HG02759 (cell line): ENCODE measurements at regions not wholly inside any gene's neighbourhood (a gene's known extent, or its start where the extent isn't known, plus 50 kb on each side); places are given as distances from the start of the nearest gene placed in this dataset.
"Not testable (repeated sequence)": the region's sequence is repeated elsewhere in the genome, so short reads cannot be mapped to it uniquely, and the experiment has no call there.

Experiments
- ATAC-seq: cut with Tn5 transposase; IDR thresholded peaks from one replicate; pipeline ENCODE4 v1.9.1; 2021; ENCODE audit warnings: mild to moderate bottlenecking, moderate library complexity; ENCODE audit not compliant: unreplicated experiment

- no peak for ATAC-seq
These were observed 244.9 kb downstream of the SEMA3D start for GRCh38 chr7:84941936-84942335.

- no peak for ATAC-seq
These were observed 245.6 kb downstream of the SEMA3D start for GRCh38 chr7:84941291-84941690.

GRCh38 chr7:84939888-84940287 lies 247.0 kb downstream of the SEMA3D start:
- ATAC-seq = no peak

- ATAC-seq = no peak
These were observed 247.4 kb downstream of the SEMA3D start for GRCh38 chr7:84939442-84939841.

GRCh38 chr7:84924353-84924752 lies 262.5 kb downstream of the SEMA3D start:
- ATAC-seq = no peak

- ATAC-seq = no peak
These were observed 263.5 kb downstream of the SEMA3D start for GRCh38 chr7:84923348-84923747.

GRCh38 chr7:84921154-84921553 lies 265.7 kb downstream of the SEMA3D start:
- no peak for ATAC-seq

- ATAC-seq = not testable (repeated sequence)
These were observed 269.9 kb downstream of the SEMA3D start for GRCh38 chr7:84916973-84917372.

GRCh38 chr7:84916161-84916560 lies 270.7 kb downstream of the SEMA3D start:
- ATAC-seq = no peak

GRCh38 chr7:84914598-84914997 lies 272.3 kb downstream of the SEMA3D start:
- no peak for ATAC-seq

GRCh38 chr7:84913731-84914130 lies 273.1 kb downstream of the SEMA3D start:
- no peak for ATAC-seq

- ATAC-seq = no peak
These were observed 273.7 kb downstream of the SEMA3D start for GRCh38 chr7:84912993-84913635.

- ATAC-seq = no peak
These were observed 274.3 kb downstream of the SEMA3D start for GRCh38 chr7:84912537-84912936.

GRCh38 chr7:84912018-84912417 lies 274.8 kb downstream of the SEMA3D start:
- ATAC-seq = no peak

GRCh38 chr7:84911077-84911476 lies 275.8 kb downstream of the SEMA3D start:
- no peak for ATAC-seq

- ATAC-seq = not testable (repeated sequence)
These were observed 276.5 kb downstream of the SEMA3D start for GRCh38 chr7:84910322-84910721.

- no peak for ATAC-seq
These were observed 278.6 kb downstream of the SEMA3D start for GRCh38 chr7:84908196-84908793.

- ATAC-seq = no peak
These were observed 280.0 kb downstream of the SEMA3D start for GRCh38 chr7:84906889-84907288.

GRCh38 chr7:84904561-84904960 lies 282.3 kb downstream of the SEMA3D start:
- no peak for ATAC-seq

GRCh38 chr7:84901366-84901765 lies 285.5 kb downstream of the SEMA3D start:
- no peak for ATAC-seq

GRCh38 chr7:84900215-84900614 lies 286.6 kb downstream of the SEMA3D start:
- no peak for ATAC-seq

GRCh38 chr7:84895563-84895962 lies 291.3 kb downstream of the SEMA3D start:
- ATAC-seq = no peak

- ATAC-seq = not testable (repeated sequence)
These were observed 303.3 kb downstream of the SEMA3D start for GRCh38 chr7:84883570-84883969.
